DMS79 treated with DMSO at 0.1 percent for 48 hours (cell line): ENCODE measurements at regions not wholly inside any gene's neighbourhood (a gene's known extent, or its start where the extent isn't known, plus 50 kb on each side); places are given as distances from the start of the nearest gene placed in this dataset.
A peak's percentile ranks its signal among the peaks of the same experiment; 100 is the strongest.
"Not testable (repeated sequence)": the region's sequence is repeated elsewhere in the genome, so short reads cannot be mapped to it uniquely, and the experiment has no call there.

Experiments
- DNase-seq: peaks from one replicate; lab custom pipeline; 2025; lab: John Stamatoyannopoulos, UW

- DNase-seq = no peak
Measured at GRCh38 chr1:163574119-163574518, 252.4 kb downstream of the NUF2 start.

- DNase-seq = no peak
Measured at GRCh38 chr1:163580926-163581325, 259.2 kb downstream of the NUF2 start.

GRCh38 chr1:163583661-163584181, 262.0 kb downstream of the NUF2 start:
- DNase-seq = no peak

- no peak for DNase-seq
Measured at GRCh38 chr1:163585796-163586195, 264.0 kb downstream of the NUF2 start.

- no peak for DNase-seq
Measured at GRCh38 chr1:163588796-163589195, 267.0 kb downstream of the NUF2 start.

DNA sequence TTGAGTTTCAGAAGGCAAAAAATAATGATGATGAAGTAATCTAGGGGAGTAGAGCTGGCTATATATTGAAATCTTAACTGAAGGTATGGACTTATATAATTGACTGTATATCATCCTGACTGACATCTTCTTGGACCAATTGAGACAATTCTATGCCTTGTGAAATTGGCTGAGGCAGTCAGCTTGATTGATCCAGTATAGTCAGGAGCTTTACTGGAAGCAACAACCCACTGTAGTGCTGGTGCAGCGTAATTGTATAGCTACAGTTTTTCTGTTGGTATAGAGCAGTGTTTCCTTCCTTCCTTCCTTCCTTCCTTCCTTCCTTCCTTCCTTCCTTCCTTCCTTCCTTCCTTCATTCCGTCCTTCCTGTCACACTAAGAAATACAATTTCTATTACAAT, 268.0 kb downstream of the NUF2 start:
- DNase-seq = no peak

GRCh38 chr1:163591131-163591530, 269.4 kb downstream of the NUF2 start:
- DNase-seq = not testable (repeated sequence)

- DNase-seq = not testable (repeated sequence)
Measured at GRCh38 chr1:163592623-163593022, 270.9 kb downstream of the NUF2 start.

DNA sequence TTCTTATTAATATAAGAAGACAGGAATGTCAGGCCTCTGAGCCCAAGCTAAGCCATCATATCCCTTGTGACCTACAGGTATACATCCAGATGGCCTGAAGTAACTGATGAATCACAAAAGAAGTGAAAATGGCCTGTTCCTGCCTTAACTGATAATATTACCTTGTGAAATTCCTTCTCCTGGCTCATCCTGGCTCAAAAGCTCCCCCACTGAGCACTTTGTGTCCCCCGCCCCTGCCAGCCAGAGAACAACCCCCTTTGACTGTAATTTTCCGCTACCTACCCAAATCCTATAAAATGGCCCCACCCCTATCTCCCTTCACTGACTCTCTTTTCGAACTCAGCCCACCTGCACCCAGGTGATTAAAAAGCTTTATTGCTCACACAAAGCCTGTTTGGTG, 274.4 kb downstream of the NUF2 start:
- DNase-seq = not testable (repeated sequence)

DNA sequence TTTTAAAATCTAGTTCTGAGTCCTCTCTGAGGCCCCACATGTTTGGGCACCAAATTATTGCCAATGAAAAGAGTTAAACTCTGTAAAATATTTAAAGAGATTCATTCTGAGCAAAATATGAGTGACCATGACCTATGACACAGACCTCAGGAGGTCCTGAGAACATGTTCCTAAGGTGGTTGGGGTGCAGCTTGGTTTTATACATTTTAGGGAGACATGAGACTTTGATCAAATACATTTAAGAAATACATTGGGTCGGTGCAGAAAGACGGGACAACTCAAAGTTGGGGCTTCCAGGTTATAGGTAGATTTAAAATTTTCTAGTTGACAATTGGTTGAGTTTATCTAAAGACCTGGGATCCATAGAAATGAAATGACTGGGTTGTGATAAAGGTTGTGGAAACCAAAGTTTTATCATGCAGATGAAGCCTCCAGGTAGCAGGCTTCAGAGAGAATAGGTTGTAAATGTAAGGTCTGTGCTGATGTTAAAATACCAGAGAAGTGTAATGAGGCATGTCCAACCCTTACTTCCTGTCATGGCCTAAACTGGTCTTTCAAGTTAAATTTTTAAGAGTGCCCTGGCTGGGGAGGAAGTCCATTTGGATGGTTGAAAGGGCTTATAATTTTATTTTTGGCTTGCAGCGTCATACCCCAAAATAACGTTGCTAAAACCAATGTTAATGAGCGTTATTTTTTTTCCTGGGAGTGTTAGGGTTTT, 274.9 kb downstream of the NUF2 start:
- DNase-seq = peak; percentile 25

- DNase-seq = no peak
Measured at GRCh38 chr1:163604321-163604720, 282.6 kb downstream of the NUF2 start.

GRCh38 chr1:163604896-163605295, 283.1 kb downstream of the NUF2 start:
- DNase-seq = no peak

GRCh38 chr1:163608979-163609378, 287.2 kb downstream of the NUF2 start:
- DNase-seq = no peak

- no peak for DNase-seq
Measured at GRCh38 chr1:163609858-163610257, 288.1 kb downstream of the NUF2 start.

DNA sequence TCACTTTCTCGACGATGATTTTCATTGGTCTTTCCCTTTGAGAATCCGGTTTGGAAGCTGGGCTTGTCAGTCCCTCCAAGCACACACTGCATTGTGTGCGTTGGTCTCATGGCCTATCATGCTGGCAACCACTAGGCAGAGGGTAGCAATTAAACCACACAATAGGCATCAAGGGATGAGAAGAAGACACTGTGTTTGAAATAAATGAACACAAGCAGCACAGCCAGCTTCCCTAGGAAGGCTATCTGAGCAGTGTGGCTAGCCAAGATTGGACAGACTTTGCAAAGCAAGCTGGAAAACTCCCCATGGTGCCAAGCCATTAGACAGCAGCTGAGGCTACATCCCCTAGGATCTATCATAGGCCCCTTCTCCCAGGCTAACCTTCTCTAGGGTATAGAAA, 288.7 kb downstream of the NUF2 start:
- DNase-seq = no peak

DNA sequence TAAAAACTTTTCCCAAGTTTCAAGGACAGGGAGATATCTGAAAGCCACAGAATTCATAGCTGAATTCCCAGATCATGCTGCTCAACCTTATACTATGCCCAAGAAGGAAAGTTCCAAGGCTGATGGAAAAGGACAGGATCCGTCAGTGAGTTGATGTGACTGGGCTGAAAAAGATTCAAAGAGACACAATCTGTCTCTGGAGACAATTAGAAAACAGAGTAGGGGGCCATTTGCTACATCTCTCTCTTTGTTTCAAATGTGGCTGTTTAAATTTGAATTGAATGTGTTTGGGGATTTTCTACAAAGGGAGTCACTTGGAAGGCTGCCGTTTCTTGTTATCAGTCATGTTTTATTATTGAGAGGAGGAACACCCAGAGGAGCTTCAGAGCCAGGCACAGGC, 292.6 kb downstream of the NUF2 start:
- DNase-seq = no peak

DNA sequence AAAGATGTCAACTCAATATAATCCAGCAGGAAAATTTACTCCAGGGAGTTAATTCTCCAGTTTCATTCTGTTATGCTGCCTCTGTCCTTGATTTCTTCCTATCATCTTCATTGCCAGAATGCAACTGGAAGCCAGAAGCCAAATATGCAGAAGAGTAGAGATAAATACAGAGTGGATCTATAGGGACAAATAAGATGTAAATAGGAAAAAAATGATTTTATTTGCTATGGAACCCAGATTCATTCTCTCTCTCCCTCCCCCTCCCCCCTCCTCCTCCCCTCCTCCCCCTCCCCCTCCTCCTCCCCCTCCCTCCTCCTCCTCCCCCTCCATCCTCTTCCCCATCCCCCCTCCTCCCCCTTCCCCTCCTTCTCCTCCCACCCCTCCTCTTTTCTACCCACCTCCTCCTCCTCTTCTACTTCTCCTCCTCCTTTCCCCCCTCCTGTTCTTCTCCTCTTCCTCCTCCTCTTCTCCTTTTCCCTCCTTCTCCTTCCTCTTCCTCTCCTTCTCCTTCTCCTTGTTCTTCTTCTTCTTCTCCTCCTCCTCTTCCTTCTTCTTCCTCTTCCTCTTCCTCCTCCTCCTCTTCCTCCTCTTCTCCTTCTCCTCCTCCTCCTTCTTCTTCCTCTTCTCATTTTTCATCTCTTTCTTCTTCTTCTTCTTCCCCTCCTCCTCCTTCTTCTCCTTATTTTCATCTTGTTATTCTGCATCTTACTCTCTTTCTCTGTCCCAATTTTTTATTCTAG, 306.4 kb downstream of the NUF2 start:
- no peak for DNase-seq

DNA sequence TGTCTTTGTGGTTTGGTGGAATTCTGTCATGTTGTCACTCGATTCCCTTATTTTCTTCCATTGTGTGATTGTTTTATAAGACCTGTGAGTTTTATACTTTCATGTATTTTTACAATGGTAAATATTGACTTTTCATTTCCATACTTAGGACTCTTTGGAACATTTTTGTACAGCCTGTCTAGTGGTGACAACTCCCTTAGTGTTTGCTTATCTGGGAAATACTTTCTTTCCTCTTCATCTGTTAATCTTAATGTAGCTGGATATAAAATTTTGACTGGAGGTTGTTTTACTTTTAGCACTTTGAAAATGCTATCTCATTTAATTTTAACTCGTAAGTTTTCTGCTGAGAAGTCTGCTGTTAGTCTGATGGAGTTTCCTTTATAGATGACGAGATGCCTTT, 310.5 kb downstream of the NUF2 start:
- DNase-seq = no peak

- DNase-seq = no peak
Measured at GRCh38 chr1:163633366-163633765, 311.6 kb downstream of the NUF2 start.

- DNase-seq = not testable (repeated sequence)
Measured at GRCh38 chr1:163645676-163646075, 323.9 kb downstream of the NUF2 start.

DNA sequence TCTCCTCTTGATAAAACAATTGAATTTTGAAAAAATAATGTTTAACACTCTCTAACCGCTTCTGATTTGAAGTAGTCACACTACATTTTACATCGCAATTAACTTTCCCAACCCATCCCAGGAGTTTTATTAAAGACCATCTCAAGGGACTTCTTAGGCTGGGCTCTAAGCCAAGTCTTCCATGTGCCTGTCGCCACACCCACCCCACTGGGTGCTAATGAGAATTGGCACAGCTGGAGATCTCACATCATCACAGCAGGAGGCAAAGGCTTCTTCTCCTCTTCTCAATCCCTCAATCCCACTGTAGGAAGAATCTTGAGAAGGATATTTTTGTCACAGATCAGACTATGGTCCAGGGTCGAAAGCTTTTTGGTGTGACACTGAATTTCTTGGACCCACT, 328.9 kb downstream of the NUF2 start:
- DNase-seq = peak; percentile 42

GRCh38 chr1:163652441-163652840, 330.7 kb downstream of the NUF2 start:
- DNase-seq = no peak

GRCh38 chr1:163655565-163655964, 333.8 kb downstream of the NUF2 start:
- DNase-seq = no peak
